GM19099 (cell line): ENCODE measurements at regions not wholly inside any gene's neighbourhood (a gene's known extent, or its start where the extent isn't known, plus 50 kb on each side); places are given as distances from the start of the nearest gene placed in this dataset.

Source experiments
- POLR2A ChIP-seq: IDR thresholded peaks from 3 replicates; pipeline ENCODE4 v1.6.1; 2011; ENCODE audit warnings: low read depth; ENCODE audit not compliant: insufficient read length; ENCODE audit errors: extremely low read depth

DNA sequence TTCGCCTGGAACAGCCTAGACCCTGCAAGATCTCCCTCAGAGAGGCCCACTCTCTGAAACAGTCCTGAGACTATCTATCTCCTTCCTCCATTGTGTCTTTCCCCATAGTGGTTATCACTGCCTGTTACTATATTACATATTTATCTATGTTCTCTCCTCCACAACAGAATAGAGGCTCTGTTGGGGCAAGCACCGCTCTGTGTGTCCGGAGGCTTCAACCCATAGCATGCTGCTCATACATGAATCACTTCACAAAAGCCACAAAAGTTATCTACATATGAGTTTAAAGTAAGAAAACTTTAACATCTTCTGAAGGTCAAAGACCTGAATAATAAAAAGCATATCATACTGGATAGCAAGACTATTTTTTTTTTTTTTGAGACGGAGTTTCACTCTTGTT is 242.1 kb upstream of the HS6ST1 start:
- TF ChIP-seq POLR2A: no peak

DNA sequence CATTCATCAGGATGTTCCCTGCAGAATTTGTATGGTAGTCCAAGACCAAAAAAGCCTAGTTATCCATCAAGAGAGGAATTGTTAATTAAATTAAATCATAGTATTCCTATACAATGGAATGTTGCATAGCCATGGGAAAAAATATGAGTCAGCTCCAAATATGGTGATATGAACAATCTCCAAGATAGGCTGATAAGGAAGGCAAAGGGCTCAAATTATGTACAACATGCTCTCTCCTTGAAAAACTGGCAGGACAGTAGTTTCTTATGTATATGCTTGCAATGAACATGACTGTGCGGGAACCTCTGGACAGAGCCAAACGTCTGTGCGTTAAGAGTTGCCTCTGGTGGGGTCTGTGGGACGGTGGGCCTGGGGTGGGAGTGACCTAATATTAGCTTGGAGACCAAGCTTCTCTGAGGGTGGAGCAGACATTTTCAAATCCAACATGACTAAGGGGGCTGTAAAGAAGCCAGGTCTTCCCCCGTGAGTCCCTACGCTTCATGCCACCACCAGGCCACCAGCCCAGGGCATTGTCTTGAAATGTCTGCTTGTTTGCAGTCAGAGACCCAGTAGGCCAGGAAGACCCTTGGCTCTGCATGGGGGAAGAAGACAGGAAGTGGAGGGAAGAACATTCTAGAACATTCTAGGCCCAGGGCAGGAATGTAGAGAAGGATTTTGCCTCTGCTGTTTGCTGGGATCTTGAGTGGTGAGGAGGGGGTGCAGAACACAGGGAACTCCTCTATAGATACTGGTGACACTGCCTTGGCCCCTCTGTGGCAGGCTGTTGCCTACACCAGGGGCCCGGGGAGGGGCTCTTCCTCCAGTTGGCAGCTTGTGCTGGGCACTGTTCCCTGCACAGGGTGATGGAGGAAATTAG is 244.0 kb upstream of the HS6ST1 start:
- TF ChIP-seq POLR2A: no peak

DNA sequence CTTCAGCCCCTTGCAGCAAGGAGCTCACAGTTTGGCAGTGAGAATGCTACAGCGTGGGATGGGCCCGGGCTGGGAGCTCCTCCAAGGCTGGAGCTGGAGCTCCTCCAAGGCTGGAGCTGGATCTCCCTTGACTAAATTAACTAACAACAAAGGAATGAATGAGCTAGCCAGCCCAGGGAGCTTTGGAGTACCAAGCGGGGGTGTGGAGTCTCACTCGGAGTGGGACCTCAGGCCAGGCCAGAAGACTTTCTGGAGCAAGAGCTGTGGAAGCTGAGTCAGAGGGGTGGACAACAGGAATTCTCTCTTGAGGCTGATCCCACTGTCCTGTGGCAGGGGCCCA is 244.7 kb upstream of the HS6ST1 start:
- TF ChIP-seq POLR2A: no peak

GRCh38 chr2:128564131-128564530 is 245.5 kb upstream of the HS6ST1 start:
- TF ChIP-seq POLR2A: no peak

GRCh38 chr2:128564551-128564950 is 245.9 kb upstream of the HS6ST1 start:
- TF ChIP-seq POLR2A: no peak

DNA sequence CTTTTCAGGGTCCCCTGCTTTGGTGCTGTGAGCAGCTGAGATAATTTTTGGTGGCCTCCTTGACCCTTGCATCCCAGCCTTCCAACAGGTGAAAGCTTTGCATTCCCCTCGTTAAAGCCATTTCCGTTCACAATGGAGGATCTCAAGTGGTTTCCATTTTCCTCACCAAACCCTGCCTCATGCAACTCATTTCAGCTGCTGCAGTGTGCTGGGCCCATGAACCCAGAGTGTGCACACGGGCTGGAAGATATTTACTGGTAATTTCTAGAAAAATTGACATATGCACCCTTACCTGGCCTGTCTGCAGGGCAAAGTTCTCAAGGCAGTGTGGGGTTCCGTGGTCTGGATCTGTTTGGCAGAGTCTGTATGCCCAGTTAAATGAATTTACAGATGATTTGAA is 246.8 kb upstream of the HS6ST1 start:
- TF ChIP-seq POLR2A: no peak

DNA sequence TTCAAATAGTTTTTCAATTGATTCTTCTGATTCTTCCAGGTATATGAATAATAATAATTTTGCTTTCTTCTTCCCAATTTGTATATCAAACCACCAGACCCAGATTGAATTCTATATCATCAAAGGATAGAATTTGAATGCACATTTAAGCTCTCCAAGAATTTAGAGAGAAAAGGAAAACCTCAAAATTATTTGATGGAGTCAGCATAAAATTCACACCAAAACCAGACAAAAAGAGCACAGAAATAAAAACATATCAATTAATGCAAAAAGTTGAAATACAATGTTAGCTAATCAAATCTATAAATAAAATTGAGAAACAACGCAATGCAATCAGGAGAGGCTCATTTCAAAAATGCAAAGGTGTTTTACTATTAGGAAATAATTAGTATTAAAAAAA is 248.0 kb upstream of the HS6ST1 start:
- no peak for TF ChIP-seq POLR2A

- TF ChIP-seq POLR2A: no peak
Measured at GRCh38 chr2:128568106-128568505, 249.4 kb upstream of the HS6ST1 start.

- TF ChIP-seq POLR2A: no peak
Measured at GRCh38 chr2:128573116-128573515, 254.4 kb upstream of the HS6ST1 start.

DNA sequence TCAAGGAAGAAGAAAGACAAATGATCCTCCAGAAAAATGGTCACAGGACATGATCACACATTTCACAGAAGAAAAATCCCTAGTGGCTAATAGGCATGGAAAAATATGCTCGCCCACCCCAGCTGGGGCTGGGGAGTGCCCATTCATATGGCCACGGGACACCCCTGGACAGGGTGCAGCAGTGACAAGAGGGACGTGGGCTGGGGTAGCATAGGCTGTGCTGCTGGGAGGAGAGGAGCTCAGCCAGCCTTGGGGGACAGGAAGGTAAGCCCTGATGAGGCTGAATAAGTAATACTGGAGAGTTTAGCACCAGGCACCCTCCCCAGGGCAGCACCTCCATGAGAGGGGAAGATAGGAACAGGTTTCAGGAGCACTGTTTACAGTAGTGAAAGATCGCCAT is 254.9 kb upstream of the HS6ST1 start:
- no peak for TF ChIP-seq POLR2A

- no peak for TF ChIP-seq POLR2A
Measured at GRCh38 chr2:128577141-128577930, 258.7 kb upstream of the HS6ST1 start.

GRCh38 chr2:128578406-128579390 is 260.0 kb upstream of the HS6ST1 start:
- TF ChIP-seq POLR2A: no peak

GRCh38 chr2:128579825-128580224 is 261.2 kb upstream of the HS6ST1 start:
- no peak for TF ChIP-seq POLR2A

GRCh38 chr2:128580988-128581848 is 262.6 kb upstream of the HS6ST1 start:
- no peak for TF ChIP-seq POLR2A

GRCh38 chr2:128581849-128582244 is 263.2 kb upstream of the HS6ST1 start:
- no peak for TF ChIP-seq POLR2A
